IMR-90 (cell line): ENCODE measurements at regions not wholly inside any gene's neighbourhood (a gene's known extent, or its start where the extent isn't known, plus 50 kb on each side); places are given as distances from the start of the nearest gene placed in this dataset.

Experiments
- ATAC-seq: fragments of 200-7000 bp; cut with Tn5 transposase; 2 replicates; pipeline ENCODE4 v1.9.1; 2020; ENCODE audit warnings: low read depth, mild to moderate bottlenecking, moderate library complexity
- BruUV-seq: library from RNA; stranded (reverse); fragments of 400-500 nt; replicated peaks from 2 replicates; lab custom pipeline; 2021; lab: Mats Ljungman, UMichigan
- CTCF ChIA-PET: fragments of 300-600 bp; formaldehyde crosslinking; extraction: SDS; loops from one replicate; lab custom pipeline; 2021; ENCODE audit warnings: antibody characterized with exemption; lab: Yijun Ruan, JAX
- POLR2A ChIA-PET: fragments of 300-600 bp; sonication (Branson Sonifier 250); formaldehyde crosslinking; loops from one replicate; lab custom pipeline; 2022; ENCODE audit warnings: antibody characterized with exemption; ENCODE audit not compliant: unreplicated experiment; lab: Charles Lee
- DNase-seq: peaks from one replicate; pipeline ENCODE4 v3.0.0; 2013
- H2AFZ ChIP-seq: replicated peaks from 2 replicates; pipeline ENCODE3; 2013; ENCODE audit warnings: low read length, mild to moderate bottlenecking; ENCODE audit not compliant: poor library complexity
- H2AK5ac ChIP-seq: 2 replicates; pipeline ENCODE4 v1.6.1; 2013; ENCODE audit warnings: low read depth, low read length, inconsistent platforms
- H2AK9ac ChIP-seq: replicated peaks from 2 replicates; pipeline ENCODE3; 2013; ENCODE audit warnings: mild to moderate bottlenecking, low read depth, low read length, moderate library complexity; ENCODE audit not compliant: poor library complexity
- H2BK120ac ChIP-seq: 2 replicates; pipeline ENCODE4 v1.6.1; 2013; ENCODE audit warnings: low read depth, low read length, inconsistent platforms
- H2BK15ac ChIP-seq: 3 replicates; pipeline ENCODE4 v1.6.1; 2013; ENCODE audit warnings: low read depth, low read length, inconsistent platforms
- H2BK20ac ChIP-seq: 2 replicates; pipeline ENCODE4 v1.6.1; 2013; ENCODE audit warnings: low read depth, mild to moderate bottlenecking, inconsistent platforms, low read length, moderate library complexity
- H2BK5ac ChIP-seq: 2 replicates; pipeline ENCODE4 v1.6.1; 2013; ENCODE audit warnings: mild to moderate bottlenecking, low read depth, low read length, inconsistent platforms; ENCODE audit not compliant: poor library complexity, severe bottlenecking
- H3K14ac ChIP-seq: replicated peaks from 2 replicates; pipeline ENCODE4 v1.6.1; 2013; ENCODE audit warnings: low read depth, low read length, inconsistent platforms
- H3K18ac ChIP-seq: 2 replicates; pipeline ENCODE4 v1.6.1; 2013; ENCODE audit warnings: low read depth, low read length, control low read depth
- H3K23ac ChIP-seq: 2 replicates; pipeline ENCODE4 v1.6.1; 2013; ENCODE audit warnings: low read depth, low read length, inconsistent platforms
- H3K27ac ChIP-seq: 2 replicates; pipeline ENCODE4 v1.5.1; 2013; ENCODE audit warnings: mild to moderate bottlenecking, control low read depth, low read length; ENCODE audit not compliant: insufficient read depth
- H3K27me3 ChIP-seq: 2 replicates; pipeline ENCODE4 v1.6.1; 2013; ENCODE audit warnings: low read length; ENCODE audit not compliant: control insufficient read depth, insufficient read depth
- H3K36me3 ChIP-seq: 2 replicates; pipeline ENCODE4 v1.6.1; 2013; ENCODE audit warnings: low read length, mixed read lengths; ENCODE audit not compliant: control insufficient read depth, insufficient read depth
- H3K4ac ChIP-seq: 2 replicates; pipeline ENCODE4 v1.6.1; 2013; ENCODE audit warnings: low read depth, low read length, inconsistent platforms
- H3K4me1 ChIP-seq: 2 replicates; pipeline ENCODE4 v1.6.1; 2013; ENCODE audit warnings: low read length, mixed read lengths; ENCODE audit not compliant: control insufficient read depth, insufficient read depth
- H3K4me2 ChIP-seq: 2 replicates; pipeline ENCODE4 v1.6.1; 2013; ENCODE audit warnings: low read depth, mild to moderate bottlenecking, control low read depth, low read length, moderate library complexity
- H3K4me3 ChIP-seq: 2 replicates; pipeline ENCODE4 v1.5.1; 2013; ENCODE audit warnings: low read depth, mild to moderate bottlenecking, control low read depth, low read length, moderate library complexity; ENCODE audit not compliant: insufficient read depth
- H3K56ac ChIP-seq: 2 replicates; pipeline ENCODE4 v1.6.1; 2013; ENCODE audit warnings: low read length, inconsistent platforms; ENCODE audit not compliant: insufficient read depth; ENCODE audit errors: extremely low read depth
- H3K79me1 ChIP-seq, 2 experiments: 2 replicates each; pipeline ENCODE4 v1.6.1; 2013; ENCODE audit warnings: low read length in 2 of 2, inconsistent platforms in 1 of 2, low read depth in 1 of 2
- H3K9ac ChIP-seq: 2 replicates; pipeline ENCODE4 v1.6.1; 2013; ENCODE audit warnings: low read depth, low read length, control low read depth
- H3K9me1 ChIP-seq: 2 replicates; pipeline ENCODE4 v1.6.1; 2013; ENCODE audit warnings: low read length, inconsistent platforms; ENCODE audit not compliant: insufficient read depth
- H3K9me3 ChIP-seq: 2 replicates; pipeline ENCODE4 v1.6.1; 2013; ENCODE audit warnings: low read length; ENCODE audit not compliant: control insufficient read depth, insufficient read depth
- H4K20me1 ChIP-seq: 2 replicates; pipeline ENCODE4 v1.6.1; 2013; ENCODE audit warnings: low read length, inconsistent platforms; ENCODE audit not compliant: insufficient read depth
- H4K5ac ChIP-seq: 2 replicates; pipeline ENCODE4 v1.6.1; 2013; ENCODE audit warnings: mild to moderate bottlenecking, low read depth, low read length, control low read depth
- H4K8ac ChIP-seq, 2 experiments: 2 replicates each; pipeline ENCODE4 v1.6.1; 2013; ENCODE audit warnings: low read depth in 2 of 2, low read length in 2 of 2, control low read depth in 1 of 2, inconsistent platforms in 1 of 2
- H4K91ac ChIP-seq: 2 replicates; pipeline ENCODE4 v1.6.1; 2013; ENCODE audit warnings: low read depth, low read length, inconsistent platforms; ENCODE audit not compliant: insufficient read depth
- BHLHE40 ChIP-seq: fragments of 150-350 bp; IDR thresholded peaks from 2 replicates; pipeline ENCODE4 v1.6.1; 2016; ENCODE audit warnings: mild to moderate bottlenecking, low read depth, low read length
- CEBPB ChIP-seq: IDR thresholded peaks from 2 replicates; pipeline ENCODE4 v1.6.1; 2012; ENCODE audit warnings: low read depth, low read length, improper control_type of control experiment
- CHD1 ChIP-seq: IDR thresholded peaks from 2 replicates; pipeline ENCODE4 v1.6.1; 2012; ENCODE audit warnings: low read depth, low read length, improper control_type of control experiment
- CTCF ChIP-seq: conservative IDR thresholded peaks from 2 replicates; pipeline ENCODE4 v1.5.1; 2012; ENCODE audit warnings: mild to moderate bottlenecking, low read depth, low read length, improper control_type of control experiment
- MAFK ChIP-seq: IDR thresholded peaks from 2 replicates; pipeline ENCODE4 v1.6.1; 2012; ENCODE audit warnings: low read depth, low read length, improper control_type of control experiment
- MAZ ChIP-seq: IDR thresholded peaks from 2 replicates; pipeline ENCODE4 v1.6.1; 2012; ENCODE audit warnings: low read depth, mild to moderate bottlenecking, low read length, improper control_type of control experiment, moderate library complexity, borderline replicate concordance
- MXI1 ChIP-seq: IDR thresholded peaks from 2 replicates; pipeline ENCODE4 v1.6.1; 2012; ENCODE audit warnings: low read depth, mild to moderate bottlenecking, low read length, moderate library complexity, borderline replicate concordance
- NFE2L2 ChIP-seq: fragments of 150-350 bp; IDR thresholded peaks from 2 replicates; pipeline ENCODE4 v1.6.1; 2016; ENCODE audit warnings: low read depth, mild to moderate bottlenecking, low read length
- POLR2A ChIP-seq: IDR thresholded peaks from 2 replicates; pipeline ENCODE4 v1.6.1; 2012; ENCODE audit warnings: mild to moderate bottlenecking, low read depth, low read length
- RAD21 ChIP-seq: IDR thresholded peaks from 2 replicates; pipeline ENCODE4 v1.6.1; 2012; ENCODE audit warnings: low read length, improper control_type of control experiment
- RCOR1 ChIP-seq: IDR thresholded peaks from 2 replicates; pipeline ENCODE4 v1.6.1; 2012; ENCODE audit warnings: mild to moderate bottlenecking, low read length, improper control_type of control experiment; ENCODE audit not compliant: insufficient replicate concordance
- RFX5 ChIP-seq: IDR thresholded peaks from 2 replicates; pipeline ENCODE4 v1.8.0; 2012; ENCODE audit warnings: low read depth, mild to moderate bottlenecking, low read length, moderate library complexity
- SMC3 ChIP-seq: fragments of 150-350 bp; IDR thresholded peaks from 2 replicates; pipeline ENCODE4 v1.6.1; 2016; ENCODE audit warnings: low read depth, mild to moderate bottlenecking, antibody characterized with exemption, low read length, moderate library complexity
- USF2 ChIP-seq: fragments of 150-350 bp; IDR thresholded peaks from 2 replicates; pipeline ENCODE4 v1.6.1; 2017; ENCODE audit warnings: mild to moderate bottlenecking, antibody characterized with exemption, low read length, low read depth
- WGBS, 2 experiments: methylation state at CpG; one replicate each; pipeline versions ENCODE4 v1.1.5 to v1.1.7; 2013; ENCODE audit warnings: missing lambda C conversion rate in 2 of 2; ENCODE audit not compliant: insufficient read length in 1 of 2; ENCODE audit errors: extremely low coverage in 2 of 2; 5-methylcytosine and 5-hydroxymethylcytosine counted together
- dilution Hi-C: fragments of 300-500 bp; cut with HindIII; formaldehyde crosslinking; loops from one replicate; pipeline ENCODE4 v1.14.3; 2018; ENCODE audit warnings: low sequenced_read_pairs; ENCODE audit not compliant: unreplicated experiment
- in situ Hi-C: fragments of 300-500 bp; cut with MboI; formaldehyde crosslinking; loops from 3 replicates; pipeline ENCODE4 v1.14.3; 2019; ENCODE audit warnings: low sequenced_read_pairs, inconsistent platforms, mixed read lengths
- intact Hi-C: fragments of 100-400 bp; cut with micrococcal nuclease; formaldehyde crosslinking; loops from 2 replicates; pipeline ENCODE4 v1.10.0; 2022
- TF ChIP-seq, protein P1 (sequence below): fragments of 150-350 bp; IDR thresholded peaks from 2 replicates; pipeline ENCODE4 v1.6.1; 2016; ENCODE audit warnings: low read depth, mild to moderate bottlenecking, low read length, moderate library complexity, borderline replicate concordance

DNA sequence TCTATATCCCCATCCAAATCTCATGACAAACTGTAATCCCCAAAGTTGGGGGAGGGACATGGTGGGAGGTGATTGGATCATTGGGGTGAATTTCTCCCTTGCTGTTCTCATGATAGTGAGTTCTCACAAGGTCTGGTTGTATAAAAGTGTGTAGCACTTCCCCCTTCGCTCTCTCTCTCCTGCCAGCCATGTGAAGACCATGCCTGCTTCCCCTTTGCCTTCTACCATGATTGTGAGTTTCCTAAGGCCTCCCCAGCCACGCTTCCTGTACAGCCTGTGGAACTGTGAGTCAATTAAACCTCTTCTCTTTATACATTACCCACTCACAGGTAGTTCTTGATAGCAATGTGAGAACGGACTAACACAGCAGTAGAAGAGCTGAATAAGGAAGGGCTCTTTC lies 62.6 kb upstream of the VASH1 start:
- Histone ChIP-seq H2BK20ac (no peak overlapping the region), H3K4me3 (no peak overlapping the region), H2AK5ac (no peak overlapping the region), H2BK120ac (no peak overlapping the region), H3K79me1 (no peaks in the 10 kb centered on the region), H2AK9ac (no peak overlapping the region), H4K5ac (no peak overlapping the region), H2BK5ac (no peak overlapping the region), H3K9ac (no peak overlapping the region), H3K14ac (no peak overlapping the region), H3K56ac (no peak overlapping the region), H4K8ac (no peak overlapping the region), H3K4ac (no peak overlapping the region), H3K4me1 (no peaks in the 10 kb centered on the region), H4K20me1 (no peaks in the 10 kb centered on the region), H3K36me3 (no peaks in the 10 kb centered on the region), H3K4me2 (no peak overlapping the region), H3K9me3 (peaks cover 2% of the 10 kb centered on the region; the same call in 1 of the 2 replicates), H3K18ac (no peak overlapping the region), H3K23ac (no peak overlapping the region), H2AFZ (no peak overlapping the region), H3K9me1 (no peaks in the 10 kb centered on the region), H3K27ac (no peak overlapping the region), H4K91ac (no peak overlapping the region), H3K27me3 (peaks cover 2% of the 10 kb centered on the region; the same call in 1 of the 2 replicates), H2BK15ac (no peak overlapping the region)
- no TSS peak for BruUV-seq
- dilution Hi-C loops (no loop called here), in situ Hi-C loops (no loop called here), intact Hi-C loops (no loop called here)
- ChIA-PET POLR2A (no interaction called here), CTCF (interaction anchor here (0.6 kb wide), 1 partner anchor 16 kb away, joined by 3 read pairs; no protein-coding TSS in a partner anchor)
- no CpG with 5 or more reads among the region's 3 CpGs for WGBS, 2 experiments
- TF ChIP-seq, protein P1, sequence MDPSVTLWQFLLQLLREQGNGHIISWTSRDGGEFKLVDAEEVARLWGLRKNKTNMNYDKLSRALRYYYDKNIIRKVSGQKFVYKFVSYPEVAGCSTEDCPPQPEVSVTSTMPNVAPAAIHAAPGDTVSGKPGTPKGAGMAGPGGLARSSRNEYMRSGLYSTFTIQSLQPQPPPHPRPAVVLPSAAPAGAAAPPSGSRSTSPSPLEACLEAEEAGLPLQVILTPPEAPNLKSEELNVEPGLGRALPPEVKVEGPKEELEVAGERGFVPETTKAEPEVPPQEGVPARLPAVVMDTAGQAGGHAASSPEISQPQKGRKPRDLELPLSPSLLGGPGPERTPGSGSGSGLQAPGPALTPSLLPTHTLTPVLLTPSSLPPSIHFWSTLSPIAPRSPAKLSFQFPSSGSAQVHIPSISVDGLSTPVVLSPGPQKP = no peak
- TF ChIP-seq MAFK = no peak
- no peak for TF ChIP-seq NFE2L2
- no peak for TF ChIP-seq RCOR1
- no peak for TF ChIP-seq CHD1
- no peak for TF ChIP-seq POLR2A
- no peak for TF ChIP-seq CTCF
- TF ChIP-seq BHLHE40 = no peak
- no peak for TF ChIP-seq USF2
- no peak for TF ChIP-seq CEBPB
- no peak for TF ChIP-seq MAZ
- TF ChIP-seq RAD21 = no peak
- TF ChIP-seq SMC3 = no peak
- TF ChIP-seq RFX5 = no peak
- TF ChIP-seq MXI1 = no peak
- DNase-seq (no peak), ATAC-seq (no peak)
